ENCODE measurements at regions not wholly inside any gene's neighbourhood (a gene's known extent, or its start where the extent isn't known, plus 50 kb on each side); places are given as distances from the start of the nearest gene placed in this dataset.

- H3K27ac ChIP-seq (ENCODE audit: low read length in 2 of 2): no peak overlapping the region
- H3K36me3 ChIP-seq (replicated peaks in 1 of 2; ENCODE audit: control extremely low read depth in 1 of 2, control insufficient read depth in 1 of 2, extremely low read depth in 1 of 2, insufficient read depth in 2 of 2, low read length in 1 of 2): no peaks in the 10 kb centered on the region
- H3K9me3 ChIP-seq (ENCODE audit: control extremely low read depth in 1 of 3, control insufficient read depth in 2 of 3, insufficient read depth in 1 of 3, low read length in 2 of 3): no peaks in the 10 kb centered on the region
- ChIA-PET CTCF (no interaction called here), POLR2A (no interaction called here)
- no peak for TF ChIP-seq EZH2 (IDR thresholded peaks at IDR 0.05; ENCODE audit: borderline replicate concordance, insufficient read depth, low read depth, low read length, poor library complexity, severe bottlenecking)
- TF ChIP-seq, protein P1, sequence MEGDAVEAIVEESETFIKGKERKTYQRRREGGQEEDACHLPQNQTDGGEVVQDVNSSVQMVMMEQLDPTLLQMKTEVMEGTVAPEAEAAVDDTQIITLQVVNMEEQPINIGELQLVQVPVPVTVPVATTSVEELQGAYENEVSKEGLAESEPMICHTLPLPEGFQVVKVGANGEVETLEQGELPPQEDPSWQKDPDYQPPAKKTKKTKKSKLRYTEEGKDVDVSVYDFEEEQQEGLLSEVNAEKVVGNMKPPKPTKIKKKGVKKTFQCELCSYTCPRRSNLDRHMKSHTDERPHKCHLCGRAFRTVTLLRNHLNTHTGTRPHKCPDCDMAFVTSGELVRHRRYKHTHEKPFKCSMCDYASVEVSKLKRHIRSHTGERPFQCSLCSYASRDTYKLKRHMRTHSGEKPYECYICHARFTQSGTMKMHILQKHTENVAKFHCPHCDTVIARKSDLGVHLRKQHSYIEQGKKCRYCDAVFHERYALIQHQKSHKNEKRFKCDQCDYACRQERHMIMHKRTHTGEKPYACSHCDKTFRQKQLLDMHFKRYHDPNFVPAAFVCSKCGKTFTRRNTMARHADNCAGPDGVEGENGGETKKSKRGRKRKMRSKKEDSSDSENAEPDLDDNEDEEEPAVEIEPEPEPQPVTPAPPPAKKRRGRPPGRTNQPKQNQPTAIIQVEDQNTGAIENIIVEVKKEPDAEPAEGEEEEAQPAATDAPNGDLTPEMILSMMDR (IDR thresholded peaks at IDR 0.05): no peak
- Mint-ChIP-seq H3K4me3 (no peak overlapping the region), H3K4me1 (no peaks in the 10 kb centered on the region), H3K27ac (no peak overlapping the region), H3K27me3 (no peaks in the 10 kb centered on the region), H3K9me3 (ENCODE audit: insufficient read depth) (peaks cover 7% of the 10 kb centered on the region)
- H3K79me2 ChIP-seq (ENCODE audit: control insufficient read depth, insufficient read depth, low read length): no peaks in the 10 kb centered on the region
- 95% methylated on average over 2 of the region's 2 CpGs for WGBS (ENCODE audit: insufficient coverage)
- no peak for ATAC-seq (ENCODE audit: low read depth)
- no peak overlapping the region for H3K4me2 ChIP-seq (replicated peaks; ENCODE audit: low read depth, low read length, poor library complexity, severe bottlenecking)
- H3K4me3 ChIP-seq (ENCODE audit: control extremely low read depth in 1 of 5, extremely low read depth in 1 of 5, insufficient read depth in 1 of 5, low read depth in 2 of 5, low read length in 4 of 5): no peak overlapping the region
- H3K9ac ChIP-seq (ENCODE audit: low read length): no peak overlapping the region
- H3K4me1 ChIP-seq (ENCODE audit: control insufficient read depth in 2 of 2, insufficient read depth in 2 of 2, low read length in 2 of 2): no peaks in the 10 kb centered on the region
- DNase-seq: no peak
- no peak overlapping the region for H2AFZ ChIP-seq (ENCODE audit: insufficient read depth, low read depth, low read length, poor library complexity, severe bottlenecking)
- no peaks in the 10 kb centered on the region for H4K20me1 ChIP-seq (ENCODE audit: control insufficient read depth, insufficient read depth, low read length, poor library complexity, severe bottlenecking)
- H3K27me3 ChIP-seq (replicated peaks in 1 of 4; ENCODE audit: control extremely low read depth in 1 of 4, control insufficient read depth in 3 of 4, insufficient read depth in 4 of 4, low read length in 3 of 4): no peaks in the 10 kb centered on the region
- intact Hi-C loops (cut with micrococcal nuclease): no loop called here
These were observed 146.3 kb upstream of the TRIM24 start for GRCh38 chr7:138313829-138314178.

GRCh38 chr7:138316421-138317043, 143.5 kb upstream of the TRIM24 start:
- Histone ChIP-seq H3K4me1 (ENCODE audit: control insufficient read depth in 2 of 2, insufficient read depth in 2 of 2, low read length in 2 of 2) (no peaks in the 10 kb centered on the region), H4K20me1 (ENCODE audit: control insufficient read depth, insufficient read depth, low read length, poor library complexity, severe bottlenecking) (no peaks in the 10 kb centered on the region), H3K79me2 (ENCODE audit: control insufficient read depth, insufficient read depth, low read length) (no peaks in the 10 kb centered on the region), H2AFZ (ENCODE audit: insufficient read depth, low read depth, low read length, poor library complexity, severe bottlenecking) (no peak overlapping the region), H3K36me3 (replicated peaks in 1 of 2; ENCODE audit: control extremely low read depth in 1 of 2, control insufficient read depth in 1 of 2, extremely low read depth in 1 of 2, insufficient read depth in 2 of 2, low read length in 1 of 2) (no peaks in the 10 kb centered on the region), H3K9me3 (ENCODE audit: control extremely low read depth in 1 of 3, control insufficient read depth in 2 of 3, insufficient read depth in 1 of 3, low read length in 2 of 3) (peaks cover 0 to 6% (median 0%) of the 10 kb centered on the region in 3 donors), H3K4me2 (replicated peaks; ENCODE audit: low read depth, low read length, poor library complexity, severe bottlenecking) (no peak overlapping the region), H3K27ac (ENCODE audit: low read length in 2 of 2) (no peak overlapping the region), H3K27me3 (replicated peaks in 1 of 4; ENCODE audit: control extremely low read depth in 1 of 4, control insufficient read depth in 3 of 4, insufficient read depth in 4 of 4, low read length in 3 of 4) (no peaks in the 10 kb centered on the region), H3K4me3 (ENCODE audit: control extremely low read depth in 1 of 5, extremely low read depth in 1 of 5, insufficient read depth in 1 of 5, low read depth in 2 of 5, low read length in 4 of 5) (no peak overlapping the region), H3K9ac (ENCODE audit: low read length) (no peak overlapping the region)
- Mint-ChIP-seq H3K4me1 (no peaks in the 10 kb centered on the region), H3K4me3 (no peak overlapping the region), H3K27me3 (no peaks in the 10 kb centered on the region), H3K27ac (no peak overlapping the region), H3K9me3 (ENCODE audit: insufficient read depth) (peaks cover 4% of the 10 kb centered on the region)
- 100% methylated on average over 1 of the region's 4 CpGs for WGBS (ENCODE audit: insufficient coverage)
- intact Hi-C loops (cut with micrococcal nuclease): no loop called here
- CTCF ChIA-PET: no interaction called here
- ATAC-seq (ENCODE audit: low read depth): no peak
- DNase-seq: no peak
- TF ChIP-seq, protein P1 (IDR thresholded peaks at IDR 0.05): no peak
- TF ChIP-seq EZH2 (IDR thresholded peaks at IDR 0.05; ENCODE audit: borderline replicate concordance, insufficient read depth, low read depth, low read length, poor library complexity, severe bottlenecking): no peak
- POLR2A ChIA-PET: no interaction called here
